SK-N-MC (cell line): ENCODE measurements at regions not wholly inside any gene's neighbourhood (a gene's known extent, or its start where the extent isn't known, plus 50 kb on each side); places are given as distances from the start of the nearest gene placed in this dataset.

Source experiments
- EZH2 ChIP-seq: fragments of 200-600 bp; sonication (generic); IDR thresholded peaks from one replicate; pipeline ENCODE4 v1.6.1; 2017; ENCODE audit warnings: antibody characterized with exemption
- POLR2AphosphoS5 ChIP-seq: IDR thresholded peaks from 2 replicates; pipeline ENCODE4 v1.6.1; 2012; ENCODE audit warnings: mild to moderate bottlenecking, low read depth, low read length, borderline replicate concordance

DNA sequence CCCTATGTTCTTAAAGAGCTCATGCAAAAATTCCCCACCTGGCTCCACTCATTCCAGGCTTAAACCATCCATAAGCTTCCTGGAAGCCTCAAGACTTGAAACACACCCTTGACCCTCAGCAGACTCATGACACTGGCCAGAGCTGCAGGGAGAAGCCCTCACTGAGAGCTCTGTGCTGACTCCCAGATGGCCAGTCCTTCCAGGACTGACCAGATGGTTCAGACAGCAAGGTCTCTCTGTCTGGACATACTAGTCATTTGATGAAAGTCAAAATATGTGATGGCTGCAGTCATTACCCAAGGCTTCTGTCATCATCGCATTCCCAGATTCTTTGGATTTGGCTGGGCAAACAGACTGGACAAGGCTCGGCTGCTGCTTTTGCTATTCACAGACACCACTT is 397.4 kb downstream of the FOXO1 start:
- no peak for TF ChIP-seq POLR2AphosphoS5
- TF ChIP-seq EZH2, result no peak
